NCI-H187 treated with DMSO at 0.1 percent for 48 hours (cell line): ENCODE measurements at regions not wholly inside any gene's neighbourhood (a gene's known extent, or its start where the extent isn't known, plus 50 kb on each side); places are given as distances from the start of the nearest gene placed in this dataset.
"Not testable (repeated sequence)": the region's sequence is repeated elsewhere in the genome, so short reads cannot be mapped to it uniquely, and the experiment has no call there.

ENCODE experiments used
- DNase-seq: peaks from one replicate; lab custom pipeline; 2025; lab: John Stamatoyannopoulos, UW

- DNase-seq: no peak
These were observed 170.8 kb upstream of the ZNF267 start for GRCh38 chr16:31702796-31703195.

DNA sequence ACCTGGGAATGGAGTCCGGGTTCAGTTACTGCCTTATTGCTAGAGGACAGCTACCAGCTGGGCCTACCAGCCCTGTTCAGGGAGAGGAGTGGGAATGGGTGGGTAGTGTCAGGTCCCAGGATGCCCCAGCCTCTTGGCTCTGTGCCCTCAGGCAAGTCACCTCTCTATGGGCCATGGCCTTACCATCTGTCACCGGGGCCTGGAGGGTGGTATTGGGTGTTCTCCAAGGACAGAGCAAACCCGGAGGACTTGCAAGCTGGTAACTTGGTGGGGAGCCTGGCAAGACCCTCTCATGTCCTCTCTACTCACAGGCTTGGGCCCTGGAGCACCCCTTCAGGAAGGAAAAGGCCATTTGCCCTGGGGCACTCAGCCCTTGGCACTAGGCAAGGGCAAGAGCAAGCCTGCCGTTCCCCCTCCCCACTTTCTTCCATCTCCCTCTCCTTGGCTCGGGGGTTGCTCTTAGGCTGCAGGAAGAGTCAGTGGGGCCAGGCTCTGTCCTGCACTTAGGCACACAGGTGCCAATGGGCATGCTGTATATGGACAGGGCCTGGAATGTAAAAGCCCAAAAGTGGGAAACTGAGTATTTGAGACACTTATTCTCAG, 170.0 kb upstream of the ZNF267 start:
- no peak for DNase-seq

- no peak for DNase-seq
These were observed 169.5 kb upstream of the ZNF267 start for GRCh38 chr16:31704138-31704537.

GRCh38 chr16:31705371-31705770, 168.2 kb upstream of the ZNF267 start:
- DNase-seq: no peak

DNA sequence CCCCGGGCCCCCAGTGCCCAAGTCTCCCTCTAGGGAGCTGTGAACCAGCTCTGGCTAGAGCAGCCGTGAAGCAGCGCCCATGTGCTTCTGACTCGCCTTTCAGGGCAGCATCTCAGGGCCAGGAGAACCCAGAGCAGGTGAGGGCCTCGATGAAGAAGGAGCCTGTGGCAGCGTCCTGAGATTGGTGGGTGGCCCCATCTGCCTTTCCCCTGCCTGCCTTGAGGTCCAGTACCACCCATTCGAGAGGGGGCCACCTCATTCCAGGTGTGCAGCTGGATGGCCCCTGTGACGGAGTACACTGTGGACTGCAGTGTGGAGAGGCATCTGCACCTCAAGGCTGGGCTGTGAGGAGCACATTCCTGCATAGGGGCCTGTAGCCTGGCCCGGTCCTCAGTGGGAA, 167.3 kb upstream of the ZNF267 start:
- no peak for DNase-seq

DNA sequence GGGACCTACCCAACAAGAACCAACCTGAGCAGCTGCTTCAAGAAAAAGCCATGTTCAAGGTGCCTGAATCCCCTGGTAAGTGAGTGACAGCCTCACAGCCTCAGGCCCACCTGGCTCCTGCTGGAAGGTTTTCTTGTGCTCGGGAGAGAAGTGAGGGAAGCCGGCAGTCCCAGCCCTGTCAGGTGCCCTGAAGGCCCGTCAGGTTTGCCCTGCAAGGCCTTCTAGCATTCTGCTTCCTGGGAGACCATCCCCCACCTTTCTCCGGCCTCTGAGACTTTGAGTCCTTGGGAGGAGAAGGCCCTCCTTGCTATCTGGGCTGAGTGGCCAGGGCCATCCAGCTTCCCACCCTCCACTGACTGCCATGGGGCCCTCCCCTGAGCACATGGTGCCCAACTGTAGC, 166.7 kb upstream of the ZNF267 start:
- no peak for DNase-seq

DNA sequence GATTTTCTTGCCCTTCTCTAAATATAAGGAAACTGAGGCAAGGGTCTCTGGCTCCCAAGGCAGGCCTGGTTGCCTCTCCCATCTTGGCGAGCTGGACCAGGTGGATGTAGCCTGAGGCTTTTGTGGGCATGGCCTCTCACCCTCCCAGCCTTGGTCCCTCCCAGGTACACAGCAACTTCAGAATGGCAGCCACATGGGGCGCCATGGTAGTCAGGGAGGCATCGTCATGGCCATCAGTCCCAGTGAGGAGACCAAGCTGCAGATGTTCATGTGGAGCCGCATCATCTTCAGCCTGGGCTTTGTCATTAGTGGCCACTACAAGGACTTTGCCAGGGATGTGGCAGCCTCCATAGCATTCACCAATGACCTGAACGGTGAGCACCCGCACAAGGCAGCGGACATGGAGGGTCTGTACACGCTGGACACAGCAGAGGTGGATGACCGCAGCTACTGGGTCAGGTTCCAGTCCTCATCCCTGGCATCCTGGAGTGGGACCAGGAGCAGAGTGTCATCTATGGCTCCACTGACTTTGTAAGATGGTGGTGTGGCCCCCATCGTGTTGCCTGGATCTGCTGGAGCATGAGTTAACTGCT, 165.8 kb upstream of the ZNF267 start:
- no peak for DNase-seq

- no peak for DNase-seq
These were observed 165.3 kb upstream of the ZNF267 start for GRCh38 chr16:31708348-31708747.

DNA sequence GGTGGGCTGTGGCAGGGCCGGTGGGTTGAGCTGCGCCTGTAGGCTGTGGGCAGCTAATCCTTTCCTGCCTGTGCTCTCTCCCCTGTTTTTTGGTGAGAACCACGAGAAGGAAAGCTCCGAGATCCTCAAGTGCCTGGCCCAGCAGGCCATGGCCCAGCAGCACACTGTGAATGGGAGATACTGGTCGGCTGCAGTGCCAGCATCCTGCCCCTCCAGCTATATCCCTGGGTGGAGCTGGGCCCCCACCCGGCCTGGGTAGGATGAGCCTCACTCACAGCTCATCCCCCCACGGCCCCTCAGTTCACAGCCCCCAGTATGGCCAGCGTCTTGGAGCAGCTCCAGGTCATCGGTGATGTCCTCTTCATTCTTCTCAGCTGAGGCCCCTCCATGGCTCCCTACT, 164.4 kb upstream of the ZNF267 start:
- no peak for DNase-seq

- no peak for DNase-seq
These were observed 163.5 kb upstream of the ZNF267 start for GRCh38 chr16:31710134-31710533.

GRCh38 chr16:31710880-31711279, 162.7 kb upstream of the ZNF267 start:
- DNase-seq: no peak

DNA sequence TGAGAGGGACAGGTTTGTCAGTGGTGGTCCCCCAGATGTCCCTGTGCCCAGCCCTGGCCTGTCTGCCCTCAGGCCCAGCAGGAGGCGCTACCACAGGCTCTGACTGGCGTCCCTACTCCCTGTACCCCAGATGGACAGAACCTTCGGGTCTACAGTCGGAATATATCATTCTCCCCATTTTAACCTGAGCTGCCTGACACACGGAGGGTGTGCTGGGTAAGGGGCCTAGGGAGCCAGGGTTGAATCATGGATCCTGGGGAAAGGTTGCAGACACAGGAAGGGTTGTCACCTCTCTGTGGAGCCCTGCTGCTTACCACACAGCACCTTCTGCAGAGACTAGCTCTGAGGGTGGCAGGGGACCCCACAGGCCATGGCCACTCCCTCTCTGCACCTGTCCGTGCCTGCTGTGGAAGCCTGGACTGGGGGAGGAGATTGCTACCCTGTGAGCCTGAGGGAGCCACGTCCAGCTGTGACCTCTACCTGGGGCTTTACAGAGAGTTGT, 162.2 kb upstream of the ZNF267 start:
- no peak for DNase-seq

DNA sequence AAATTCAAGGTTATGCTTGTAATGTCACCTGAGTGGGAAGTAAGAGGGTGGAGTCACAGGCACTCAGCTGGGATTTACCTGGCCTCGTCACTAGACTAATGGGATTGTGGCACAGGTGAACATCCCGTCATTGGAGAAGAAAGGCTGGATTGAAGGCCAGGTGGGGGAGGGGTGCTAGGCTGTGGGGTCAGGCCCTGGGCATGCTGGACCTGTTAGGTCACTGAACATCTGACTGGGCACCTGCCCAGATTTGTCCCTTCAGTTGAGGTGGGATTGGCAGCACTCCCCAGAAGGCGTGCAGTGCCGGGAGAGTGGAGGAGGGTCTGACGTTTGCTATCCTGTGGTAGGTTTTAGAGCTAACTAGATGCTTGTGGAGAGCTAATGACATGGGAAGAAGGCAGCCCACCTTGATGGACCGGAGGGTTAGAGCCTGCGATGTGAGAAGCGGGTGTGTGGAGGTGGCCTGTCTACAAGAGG, 161.5 kb upstream of the ZNF267 start:
- no peak for DNase-seq

DNA sequence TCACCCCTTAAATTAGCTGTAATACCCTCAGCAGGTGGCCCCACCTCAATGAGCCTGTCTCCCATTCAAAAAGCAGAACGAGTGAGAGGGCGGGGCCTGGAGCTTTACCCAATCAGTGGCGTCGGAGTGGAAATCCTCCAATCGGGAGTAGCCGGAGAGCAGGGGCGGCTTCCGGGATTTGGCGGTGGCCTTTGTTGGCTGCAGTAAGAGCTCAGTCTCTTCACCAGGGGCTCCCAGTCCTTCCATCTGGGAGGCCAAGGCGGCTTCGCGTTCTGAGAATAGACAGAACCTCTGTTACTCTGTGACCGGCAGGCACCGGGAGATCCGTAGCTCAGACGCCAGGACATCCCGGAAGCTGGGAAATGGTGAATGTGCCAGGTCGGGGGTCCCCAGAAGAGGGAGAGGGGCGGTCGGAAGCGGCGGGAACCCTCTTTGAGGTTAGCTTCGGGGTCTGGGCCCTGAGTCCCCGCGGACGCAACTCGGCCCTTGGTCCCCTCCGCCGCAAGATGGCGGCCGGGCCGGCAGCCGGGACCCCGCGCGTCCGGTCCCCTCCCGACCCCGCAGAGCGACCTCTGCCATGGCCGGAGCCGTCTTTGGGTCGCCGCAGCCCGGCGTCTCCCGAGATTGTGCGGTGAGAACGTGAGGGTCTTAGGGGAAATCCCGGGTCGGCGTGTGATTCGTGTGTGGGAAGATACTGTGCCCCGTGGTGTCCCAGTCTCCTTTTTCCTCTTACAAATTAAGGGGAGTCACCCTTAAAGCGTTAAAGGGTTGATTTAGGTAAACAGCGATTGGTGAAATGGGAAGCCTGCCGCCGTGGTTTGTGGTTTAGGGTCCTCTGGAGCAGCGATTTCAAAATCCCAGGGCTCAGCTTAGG, 160.3 kb upstream of the ZNF267 start:
- peak; percentile 31 for DNase-seq

DNA sequence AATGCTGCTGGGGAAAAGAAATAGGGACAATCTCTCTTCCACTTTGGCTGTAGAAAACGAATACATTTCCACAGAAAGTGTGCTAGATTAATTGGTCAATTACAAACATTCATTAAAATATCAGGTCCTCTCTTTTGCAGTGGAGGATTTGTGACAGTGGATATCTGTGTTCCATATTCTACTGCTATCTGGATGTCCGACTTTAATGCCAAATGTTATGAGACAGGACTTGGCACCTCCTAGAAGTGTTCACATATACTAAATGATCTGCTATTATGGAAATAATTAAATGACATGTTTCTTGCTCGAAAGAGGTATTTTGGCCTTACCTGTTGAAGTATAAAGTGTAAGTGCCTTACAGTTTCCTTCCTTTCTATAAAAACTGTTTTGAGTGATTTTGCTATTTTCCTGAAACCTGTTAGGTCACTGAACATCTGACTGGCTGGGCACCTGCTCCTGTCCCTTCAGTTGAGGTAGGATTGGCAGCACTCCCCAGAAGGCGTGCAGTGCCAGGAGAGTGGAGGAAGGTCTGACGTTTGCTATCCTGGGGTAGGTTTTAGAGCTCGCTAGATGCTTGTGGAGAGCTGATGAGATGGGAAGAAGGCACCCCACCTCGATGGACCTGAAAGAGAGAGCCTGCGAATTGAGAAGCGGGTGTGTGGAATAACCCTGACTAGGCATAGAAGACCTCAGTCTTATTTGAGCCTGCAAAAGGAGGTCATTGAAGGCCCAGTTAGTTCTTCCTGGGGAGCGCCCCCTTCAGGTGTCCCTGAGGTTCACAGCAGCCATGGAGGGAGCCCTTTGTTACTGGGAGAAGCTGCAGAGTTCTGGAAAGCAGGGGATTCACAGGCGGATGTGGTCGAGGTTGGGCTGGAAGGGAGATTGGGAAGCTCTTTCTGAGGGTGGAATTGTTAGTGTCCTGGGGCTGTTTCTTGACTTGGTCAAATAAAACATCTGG, 159.4 kb upstream of the ZNF267 start:
- DNase-seq: no peak

- no peak for DNase-seq
These were observed 158.6 kb upstream of the ZNF267 start for GRCh38 chr16:31714903-31715504.

DNA sequence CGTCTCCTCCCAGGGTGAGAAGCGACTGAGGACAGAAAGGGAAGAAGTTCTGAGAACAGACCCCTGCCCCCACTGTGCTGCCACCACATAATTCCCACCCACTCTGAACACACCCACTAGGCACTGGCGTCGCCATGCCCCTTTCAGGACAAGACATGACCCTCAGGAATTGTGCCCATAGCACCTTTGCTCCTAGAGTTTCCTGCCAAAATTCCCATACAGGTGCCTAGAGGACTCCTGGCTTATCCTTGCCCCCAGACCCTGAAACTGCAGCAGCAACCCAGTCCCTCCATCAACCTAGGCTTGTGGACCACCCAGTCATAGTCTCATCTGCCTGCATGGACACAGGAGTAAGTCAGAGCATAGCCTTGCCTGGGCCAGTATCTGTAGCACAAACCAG, 157.7 kb upstream of the ZNF267 start:
- no peak for DNase-seq

- no peak for DNase-seq
These were observed 154.6 kb upstream of the ZNF267 start for GRCh38 chr16:31718998-31719397.

DNA sequence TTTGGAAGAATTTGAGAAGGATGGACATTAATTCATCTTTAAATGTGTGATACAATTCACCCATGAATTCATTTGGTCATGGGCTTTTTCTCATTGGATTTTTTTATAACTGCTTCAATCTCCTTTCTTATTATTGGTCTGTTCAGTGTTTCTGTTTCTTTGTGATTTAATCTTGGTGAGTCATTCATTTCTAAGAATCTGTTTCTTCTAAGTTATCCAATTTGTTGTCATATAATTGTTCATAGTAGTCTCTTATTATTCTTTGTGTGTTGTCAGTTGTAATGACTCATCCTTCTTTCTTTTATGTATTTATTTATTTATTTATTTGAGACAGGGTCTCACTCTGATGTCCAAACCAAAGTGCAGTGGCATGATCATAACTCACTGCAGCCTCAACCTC, 146.1 kb upstream of the ZNF267 start:
- no peak for DNase-seq

DNA sequence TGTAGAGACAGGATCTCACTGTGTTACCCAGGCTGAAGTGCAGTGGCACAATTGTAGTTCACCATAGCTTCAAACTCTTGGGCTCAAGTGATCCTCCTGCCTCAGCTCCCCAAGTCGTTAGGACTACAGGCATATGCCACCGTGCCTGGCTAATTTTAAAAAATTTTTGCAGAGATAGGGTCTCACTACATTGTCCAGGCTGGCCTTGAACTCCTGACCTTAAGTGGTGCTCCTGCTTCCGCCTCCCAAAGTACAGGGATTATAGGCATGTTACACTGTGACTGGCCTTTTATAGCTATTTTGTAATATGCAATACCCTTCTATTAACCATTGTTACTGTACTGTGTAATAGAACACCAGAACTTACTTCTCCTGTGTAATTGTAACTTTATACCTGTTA, 139.3 kb upstream of the ZNF267 start:
- DNase-seq: no peak

DNA sequence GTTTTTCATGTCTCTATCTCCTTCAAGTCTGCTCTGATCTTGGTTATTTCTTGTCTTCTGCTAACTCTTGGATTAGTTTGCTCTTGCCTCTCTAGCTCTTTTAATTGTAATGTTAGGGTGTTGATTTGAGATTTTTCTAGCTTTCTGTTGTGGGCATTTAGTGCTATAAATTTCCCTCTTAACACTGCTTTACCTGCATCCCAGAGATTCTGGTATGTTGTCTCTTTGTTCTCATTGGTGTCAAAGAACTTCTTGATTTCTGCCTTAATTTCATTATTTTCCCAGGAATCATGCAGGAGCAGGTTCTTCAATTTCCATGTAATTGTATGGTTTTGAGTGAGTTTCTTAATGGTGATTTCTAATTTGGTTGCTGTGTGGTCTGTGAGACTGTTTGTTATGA, 128.5 kb upstream of the ZNF267 start:
- DNase-seq: not testable (repeated sequence)
